ENCODE measurements at regions not wholly inside any gene's neighbourhood (a gene's known extent, or its start where the extent isn't known, plus 50 kb on each side); places are given as distances from the start of the nearest gene placed in this dataset.

DNA sequence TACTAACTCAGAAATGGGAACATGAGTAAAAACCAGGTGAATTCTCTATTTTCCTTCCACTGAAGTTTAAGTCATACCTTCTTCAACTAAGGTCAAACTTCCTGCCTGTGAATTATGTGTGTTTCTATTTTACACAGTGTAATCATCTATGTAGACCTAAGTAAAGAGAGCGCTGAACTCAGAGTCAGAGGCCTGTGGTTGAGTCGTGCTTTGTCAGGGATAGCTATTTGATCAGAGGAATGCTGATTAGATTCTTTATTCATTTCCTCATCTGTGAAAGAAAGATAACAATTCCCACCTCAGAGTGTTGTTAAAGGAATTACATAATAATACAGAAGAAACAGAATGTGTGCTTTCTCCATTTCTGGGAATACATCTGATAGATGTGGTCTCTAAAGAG lies 654.1 kb downstream of the STIM2 start:
- Histone ChIP-seq H3K27ac (replicated peaks) (no peak overlapping the region), H3K27me3 (ENCODE audit: insufficient read depth, poor library complexity, severe bottlenecking) (no peaks in the 10 kb centered on the region), H3K4me3 (replicated peaks; ENCODE audit: insufficient read depth, low read length) (no peak overlapping the region)
- DNase-seq (ENCODE audit: low read depth in 1 of 2, low spot score in 1 of 2) = no peak
- TF ChIP-seq, protein P1, sequence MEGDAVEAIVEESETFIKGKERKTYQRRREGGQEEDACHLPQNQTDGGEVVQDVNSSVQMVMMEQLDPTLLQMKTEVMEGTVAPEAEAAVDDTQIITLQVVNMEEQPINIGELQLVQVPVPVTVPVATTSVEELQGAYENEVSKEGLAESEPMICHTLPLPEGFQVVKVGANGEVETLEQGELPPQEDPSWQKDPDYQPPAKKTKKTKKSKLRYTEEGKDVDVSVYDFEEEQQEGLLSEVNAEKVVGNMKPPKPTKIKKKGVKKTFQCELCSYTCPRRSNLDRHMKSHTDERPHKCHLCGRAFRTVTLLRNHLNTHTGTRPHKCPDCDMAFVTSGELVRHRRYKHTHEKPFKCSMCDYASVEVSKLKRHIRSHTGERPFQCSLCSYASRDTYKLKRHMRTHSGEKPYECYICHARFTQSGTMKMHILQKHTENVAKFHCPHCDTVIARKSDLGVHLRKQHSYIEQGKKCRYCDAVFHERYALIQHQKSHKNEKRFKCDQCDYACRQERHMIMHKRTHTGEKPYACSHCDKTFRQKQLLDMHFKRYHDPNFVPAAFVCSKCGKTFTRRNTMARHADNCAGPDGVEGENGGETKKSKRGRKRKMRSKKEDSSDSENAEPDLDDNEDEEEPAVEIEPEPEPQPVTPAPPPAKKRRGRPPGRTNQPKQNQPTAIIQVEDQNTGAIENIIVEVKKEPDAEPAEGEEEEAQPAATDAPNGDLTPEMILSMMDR (IDR thresholded peaks at IDR 0.05; ENCODE audit: insufficient read depth, low read length) = no peak
- TF ChIP-seq, protein P2, sequence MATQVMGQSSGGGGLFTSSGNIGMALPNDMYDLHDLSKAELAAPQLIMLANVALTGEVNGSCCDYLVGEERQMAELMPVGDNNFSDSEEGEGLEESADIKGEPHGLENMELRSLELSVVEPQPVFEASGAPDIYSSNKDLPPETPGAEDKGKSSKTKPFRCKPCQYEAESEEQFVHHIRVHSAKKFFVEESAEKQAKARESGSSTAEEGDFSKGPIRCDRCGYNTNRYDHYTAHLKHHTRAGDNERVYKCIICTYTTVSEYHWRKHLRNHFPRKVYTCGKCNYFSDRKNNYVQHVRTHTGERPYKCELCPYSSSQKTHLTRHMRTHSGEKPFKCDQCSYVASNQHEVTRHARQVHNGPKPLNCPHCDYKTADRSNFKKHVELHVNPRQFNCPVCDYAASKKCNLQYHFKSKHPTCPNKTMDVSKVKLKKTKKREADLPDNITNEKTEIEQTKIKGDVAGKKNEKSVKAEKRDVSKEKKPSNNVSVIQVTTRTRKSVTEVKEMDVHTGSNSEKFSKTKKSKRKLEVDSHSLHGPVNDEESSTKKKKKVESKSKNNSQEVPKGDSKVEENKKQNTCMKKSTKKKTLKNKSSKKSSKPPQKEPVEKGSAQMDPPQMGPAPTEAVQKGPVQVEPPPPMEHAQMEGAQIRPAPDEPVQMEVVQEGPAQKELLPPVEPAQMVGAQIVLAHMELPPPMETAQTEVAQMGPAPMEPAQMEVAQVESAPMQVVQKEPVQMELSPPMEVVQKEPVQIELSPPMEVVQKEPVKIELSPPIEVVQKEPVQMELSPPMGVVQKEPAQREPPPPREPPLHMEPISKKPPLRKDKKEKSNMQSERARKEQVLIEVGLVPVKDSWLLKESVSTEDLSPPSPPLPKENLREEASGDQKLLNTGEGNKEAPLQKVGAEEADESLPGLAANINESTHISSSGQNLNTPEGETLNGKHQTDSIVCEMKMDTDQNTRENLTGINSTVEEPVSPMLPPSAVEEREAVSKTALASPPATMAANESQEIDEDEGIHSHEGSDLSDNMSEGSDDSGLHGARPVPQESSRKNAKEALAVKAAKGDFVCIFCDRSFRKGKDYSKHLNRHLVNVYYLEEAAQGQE (IDR thresholded peaks at IDR 0.05; ENCODE audit: insufficient replicate concordance, low read depth) = no peak
- no peak for TF ChIP-seq GABPA (IDR thresholded peaks at IDR 0.05; ENCODE audit: low read depth)
- no peak for TF ChIP-seq POLR2AphosphoS5 (IDR thresholded peaks at IDR 0.05; ENCODE audit: low read depth)
- TF ChIP-seq SPI1 (IDR thresholded peaks at IDR 0.05; ENCODE audit: borderline replicate concordance, low read depth) = no peak

DNA sequence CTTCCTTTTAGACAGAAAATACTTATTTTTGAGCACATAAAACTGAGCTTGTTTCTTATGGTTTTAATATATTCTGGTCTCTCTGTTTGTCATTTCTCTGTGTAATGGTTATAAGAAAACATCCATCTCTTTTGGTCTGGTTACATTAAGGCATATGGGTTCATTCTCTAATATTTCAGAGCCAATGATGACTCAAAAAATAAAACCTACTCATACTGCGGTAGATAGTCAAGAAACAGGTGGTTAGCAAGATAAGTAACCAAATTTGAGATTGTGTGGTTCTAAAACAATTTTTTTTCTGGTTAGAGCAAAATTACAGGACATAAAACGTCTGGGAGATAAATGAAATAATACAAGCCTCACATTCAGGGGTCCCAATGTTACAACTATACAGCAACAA lies 654.5 kb downstream of the STIM2 start:
- H3K27ac ChIP-seq (replicated peaks) = no peak overlapping the region
- no peak for DNase-seq (ENCODE audit: low read depth in 1 of 2, low spot score in 1 of 2)
- TF ChIP-seq GABPA (IDR thresholded peaks at IDR 0.05; ENCODE audit: low read depth) = no peak
- TF ChIP-seq, protein P2 (IDR thresholded peaks at IDR 0.05; ENCODE audit: insufficient replicate concordance, low read depth) = no peak
- no peak for TF ChIP-seq POLR2AphosphoS5 (IDR thresholded peaks at IDR 0.05; ENCODE audit: low read depth)
- TF ChIP-seq SPI1 (IDR thresholded peaks at IDR 0.05; ENCODE audit: borderline replicate concordance, low read depth) = no peak
- TF ChIP-seq, protein P1 (IDR thresholded peaks at IDR 0.05; ENCODE audit: insufficient read depth, low read length) = no peak

DNA sequence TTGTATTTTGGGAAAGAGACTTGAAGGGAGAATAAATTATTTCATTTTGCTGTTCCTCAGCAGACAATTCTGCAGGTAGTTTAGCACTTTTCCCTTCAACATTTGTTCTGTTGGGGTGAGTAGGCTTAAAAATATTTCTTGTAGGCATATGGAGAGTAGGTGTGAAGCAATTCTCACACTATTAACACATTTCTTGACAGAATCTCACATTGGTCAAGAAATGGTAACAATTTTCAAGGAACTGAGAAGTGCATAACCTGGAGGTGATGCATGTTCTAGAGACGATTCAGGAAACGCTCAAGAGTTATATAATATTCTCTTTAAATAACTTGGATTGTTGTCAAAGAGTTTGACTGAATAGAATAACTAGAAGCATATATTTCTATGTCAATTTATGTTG lies 658.2 kb downstream of the STIM2 start:
- no peak for TF ChIP-seq GABPA (IDR thresholded peaks at IDR 0.05; ENCODE audit: low read depth)
- TF ChIP-seq, protein P1 (IDR thresholded peaks at IDR 0.05; ENCODE audit: insufficient read depth, low read length) = no peak
- TF ChIP-seq SPI1 (IDR thresholded peaks at IDR 0.05; ENCODE audit: borderline replicate concordance, low read depth) = no peak
- no peak for TF ChIP-seq POLR2AphosphoS5 (IDR thresholded peaks at IDR 0.05; ENCODE audit: low read depth)
- TF ChIP-seq, protein P2 (IDR thresholded peaks at IDR 0.05; ENCODE audit: insufficient replicate concordance, low read depth) = no peak

More for the DNA sequence above, 654.5 kb downstream of the STIM2 start:
- Histone ChIP-seq H3K27me3 (ENCODE audit: insufficient read depth, poor library complexity, severe bottlenecking) (no peaks in the 10 kb centered on the region), H3K4me3 (replicated peaks; ENCODE audit: insufficient read depth, low read length) (no peak overlapping the region)

More for the DNA sequence above, 658.2 kb downstream of the STIM2 start:
- no peaks in the 10 kb centered on the region for H3K27me3 ChIP-seq (ENCODE audit: insufficient read depth, poor library complexity, severe bottlenecking)
- no peak overlapping the region for H3K27ac ChIP-seq (replicated peaks)
- no peak overlapping the region for H3K4me3 ChIP-seq (replicated peaks; ENCODE audit: insufficient read depth, low read length)
- DNase-seq (ENCODE audit: low read depth in 1 of 2, low spot score in 1 of 2) = no peak

Measured in HL-60 (cell line).